NT2/D1 (cell line): ENCODE measurements at regions not wholly inside any gene's neighbourhood (a gene's known extent, or its start where the extent isn't known, plus 50 kb on each side); places are given as distances from the start of the nearest gene placed in this dataset.

ENCODE experiments used
- SUZ12 ChIP-seq: IDR thresholded peaks from 2 replicates; pipeline ENCODE4 v1.6.1; 2011; ENCODE audit not compliant: insufficient read length, insufficient read depth; ENCODE audit errors: extremely low read depth
- YY1 ChIP-seq: IDR thresholded peaks from 2 replicates; pipeline ENCODE4 v1.6.1; 2011; ENCODE audit not compliant: insufficient read length, insufficient read depth
- ZNF274 ChIP-seq: IDR thresholded peaks from 2 replicates; pipeline ENCODE4 v1.6.1; 2011; ENCODE audit warnings: mild to moderate bottlenecking, low read depth, low read length

GRCh38 chr7:33806298-33807154 is 98.8 kb upstream of the BMPER start:
- TF ChIP-seq YY1 (no peak), SUZ12 (no peak), ZNF274 (no peak)
